ENCODE measurements at regions not wholly inside any gene's neighbourhood (a gene's known extent, or its start where the extent isn't known, plus 50 kb on each side); places are given as distances from the start of the nearest gene placed in this dataset.
"Not testable (repeated sequence)": the region's sequence is repeated elsewhere in the genome, so short reads cannot be mapped to it uniquely, and the experiment has no call there.

DNA sequence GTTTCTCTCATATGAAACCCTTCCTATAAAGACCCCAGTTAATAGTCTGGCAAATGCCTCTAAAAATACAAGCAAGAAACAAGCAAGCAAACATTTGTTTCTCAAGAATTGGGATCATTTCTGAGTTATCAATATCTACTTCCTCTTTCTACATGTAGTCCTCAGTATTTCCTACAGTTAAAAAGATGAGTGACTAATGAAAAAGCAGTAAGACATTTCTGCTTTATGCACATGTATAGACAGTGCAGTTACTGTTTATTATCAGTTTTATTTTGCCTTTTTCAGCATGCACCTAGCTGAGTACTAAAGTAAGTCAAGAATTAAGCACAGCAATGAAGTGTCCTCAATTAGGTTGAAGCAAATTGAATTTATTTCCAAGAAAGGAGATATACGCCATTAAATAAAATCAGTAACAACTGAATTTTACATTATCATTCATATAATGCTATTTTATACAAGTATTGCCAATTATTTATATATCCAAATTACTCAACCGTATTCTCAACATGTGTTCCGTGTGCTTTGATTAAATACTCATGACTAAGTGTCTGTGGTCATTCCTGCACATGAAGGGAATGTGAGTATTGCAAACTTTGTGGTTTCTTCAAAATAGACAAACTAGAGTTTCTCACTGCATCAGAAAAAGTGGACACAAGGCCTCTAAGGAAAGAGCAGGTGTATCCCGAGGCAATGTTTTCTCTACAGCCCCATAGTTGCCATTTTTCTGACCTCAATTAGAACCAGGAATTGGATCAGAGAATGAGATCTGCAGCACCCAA, 159.3 kb upstream of the MARCKS start:
- no peak for DNase-seq

DNA sequence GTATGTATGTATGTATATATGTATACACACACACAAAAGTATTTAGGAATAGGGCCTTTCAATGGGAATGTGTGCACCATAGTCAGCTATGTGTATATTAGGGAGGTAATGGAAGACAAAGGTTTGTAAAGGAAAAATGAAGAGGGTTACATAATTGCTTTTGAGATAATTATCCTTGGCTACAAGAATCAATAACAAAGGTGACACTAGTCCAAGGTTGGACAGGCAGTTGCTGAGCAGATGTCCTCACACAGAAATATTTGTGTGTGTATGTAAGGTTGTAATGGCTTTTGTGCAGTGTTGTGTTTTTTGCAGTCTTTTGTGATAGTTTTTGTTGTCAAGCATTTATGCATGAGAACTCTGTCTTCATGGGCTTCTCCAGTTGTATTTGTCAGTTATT, 157.9 kb upstream of the MARCKS start:
- DNase-seq = no peak

DNA sequence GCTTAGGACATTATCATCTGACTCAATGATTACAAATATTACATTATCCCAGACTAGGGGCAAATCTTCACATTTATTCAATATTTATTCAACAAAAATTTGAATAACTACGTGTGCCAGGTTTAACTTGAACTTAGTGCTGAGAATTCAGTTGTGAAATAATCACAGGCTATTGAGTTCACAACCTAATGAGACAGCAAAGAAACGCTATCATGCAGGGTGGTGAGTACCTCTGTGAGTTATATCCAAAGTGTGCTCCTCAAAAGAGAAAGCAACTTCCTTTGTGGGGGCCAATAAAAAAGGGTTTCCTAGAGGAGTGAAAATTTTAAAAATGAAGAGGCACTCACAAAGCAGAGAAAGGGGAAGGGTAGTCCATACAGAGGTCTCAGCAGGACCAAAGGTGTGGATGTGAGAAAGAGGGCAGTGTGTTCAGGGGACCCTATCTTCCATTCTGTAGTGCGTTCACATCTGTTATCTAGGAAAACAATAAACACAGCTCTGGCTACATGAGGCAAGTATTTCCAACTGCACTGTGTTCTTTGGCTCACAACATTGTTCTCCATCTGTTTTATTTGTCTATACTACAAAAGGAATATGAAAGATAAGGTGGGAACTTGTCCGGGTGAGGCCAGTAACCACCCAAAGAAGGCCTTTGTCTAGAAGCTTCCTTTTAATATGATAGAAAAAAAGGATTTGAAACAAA, 155.4 kb upstream of the MARCKS start:
- DNase-seq = no peak

DNA sequence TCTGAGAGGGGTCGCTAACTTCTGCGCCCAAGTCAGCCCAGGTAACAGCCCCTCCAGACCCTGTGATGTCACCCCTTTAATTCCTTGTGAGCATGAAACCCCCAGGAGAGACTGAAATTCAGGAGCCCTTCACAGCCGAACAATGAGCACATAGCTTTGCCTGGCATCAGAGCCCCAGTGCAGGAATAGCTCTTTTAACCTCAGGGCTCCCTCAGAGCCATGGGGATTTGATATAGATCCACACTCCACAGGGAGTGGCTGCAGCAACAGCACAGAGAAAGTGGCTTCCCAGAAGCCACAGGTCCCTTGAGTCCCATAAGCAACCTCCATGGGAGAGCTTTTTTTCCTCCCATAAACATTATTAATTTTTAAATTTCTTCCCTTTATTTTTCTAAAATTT, 150.0 kb upstream of the MARCKS start:
- DNase-seq = no peak

DNA sequence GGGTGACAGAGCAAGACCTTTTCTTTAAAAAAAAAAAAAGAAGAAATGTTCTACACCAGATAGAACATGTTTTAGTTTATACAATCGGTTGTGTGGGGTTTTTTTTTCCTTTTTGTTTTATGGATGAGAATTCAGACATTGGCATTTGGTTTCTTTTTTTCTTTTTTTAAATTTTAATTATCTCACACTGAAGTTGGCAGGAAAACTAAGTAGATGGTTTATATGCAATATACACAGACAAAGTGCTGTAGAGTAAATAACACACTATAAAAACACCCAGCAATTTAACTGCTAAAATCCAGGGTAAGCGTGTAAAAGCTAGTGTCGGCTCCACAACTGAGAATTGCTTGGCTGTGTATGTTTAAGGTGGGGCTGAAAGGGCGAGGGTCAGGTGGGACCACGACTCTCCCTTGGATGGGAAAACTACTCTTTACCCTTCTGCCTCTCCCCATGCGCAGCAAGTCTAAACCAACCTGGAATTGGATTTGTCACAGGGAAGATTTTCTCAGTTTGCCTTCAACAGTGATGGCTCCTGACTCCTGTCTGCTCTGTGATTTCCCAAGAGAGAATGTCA, 147.1 kb upstream of the MARCKS start:
- DNase-seq = no peak

DNA sequence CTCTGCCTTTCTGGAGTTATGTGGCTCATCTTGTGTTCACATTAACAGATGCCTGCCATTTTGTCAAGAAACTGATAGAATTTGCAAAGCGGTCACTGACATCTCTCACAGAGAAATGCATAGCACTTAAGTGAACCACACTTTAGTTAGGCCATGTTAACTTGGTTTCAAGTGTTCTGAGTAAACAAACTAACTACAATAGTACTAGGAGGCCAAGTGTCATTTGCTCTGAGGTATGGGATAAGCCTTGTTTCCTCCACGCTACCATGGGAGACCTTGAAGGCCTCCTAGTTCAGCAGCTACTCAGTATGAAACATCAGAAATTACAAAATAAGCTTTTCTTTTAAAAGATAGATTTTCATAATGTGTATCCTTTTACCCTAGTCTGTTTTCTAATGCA, 143.5 kb upstream of the MARCKS start:
- no peak for DNase-seq

DNA sequence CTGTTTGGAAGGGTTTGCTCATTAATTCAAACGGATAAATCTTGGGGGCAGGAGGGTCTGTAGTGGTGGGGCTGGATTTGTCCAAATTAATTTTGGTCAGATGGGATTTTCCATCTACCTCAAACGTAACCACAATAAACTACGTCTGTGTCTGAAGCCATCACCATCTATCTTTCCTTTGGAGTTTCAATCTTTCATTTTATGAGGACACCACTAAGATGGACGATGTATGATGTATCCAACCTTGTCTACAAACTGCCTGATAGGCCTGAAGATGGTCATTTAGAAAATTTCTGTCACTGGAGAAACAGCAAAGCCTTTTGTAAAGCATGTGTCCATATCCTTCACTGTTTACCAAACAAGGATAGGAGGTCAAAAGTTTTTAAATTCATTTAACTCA, 138.6 kb upstream of the MARCKS start:
- no peak for DNase-seq

DNA sequence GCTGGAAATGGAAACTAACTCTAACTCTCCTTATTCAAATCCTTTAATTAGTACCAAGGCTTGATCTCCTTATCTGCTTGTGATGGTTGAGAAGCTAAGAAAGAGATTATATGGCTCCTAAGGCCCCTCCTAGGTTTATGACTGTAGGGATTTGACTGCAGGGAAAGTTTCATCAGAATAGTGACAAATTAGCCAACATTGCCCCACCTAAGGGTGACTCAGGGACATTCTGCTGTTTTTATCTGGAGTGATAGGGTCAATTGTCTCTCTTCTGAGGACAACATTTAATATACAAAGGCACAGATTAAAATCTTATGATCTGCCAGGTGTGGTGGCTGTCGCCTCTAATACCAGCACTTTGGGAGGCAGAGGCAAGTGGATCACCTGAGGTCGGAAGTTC, 138.1 kb upstream of the MARCKS start:
- DNase-seq = no peak

DNA sequence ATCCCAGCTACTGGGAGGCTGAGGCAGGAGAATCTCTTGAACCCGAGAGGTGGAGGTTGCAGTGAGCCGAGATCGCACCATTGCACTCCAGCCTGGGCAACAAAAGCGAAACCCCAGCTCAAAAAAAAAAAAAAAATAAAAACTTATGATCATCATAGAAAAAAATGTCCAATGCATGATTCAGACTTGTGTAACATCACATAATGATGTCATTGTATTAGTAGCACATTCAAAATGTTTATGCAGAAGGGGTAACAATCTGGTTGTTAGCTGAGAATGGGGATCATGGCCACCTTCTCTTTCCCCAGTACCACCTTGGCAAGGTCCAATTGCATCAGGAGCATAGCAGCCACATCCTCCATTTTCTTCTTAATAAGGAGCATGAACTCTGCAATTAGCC, 137.6 kb upstream of the MARCKS start:
- DNase-seq = no peak

DNA sequence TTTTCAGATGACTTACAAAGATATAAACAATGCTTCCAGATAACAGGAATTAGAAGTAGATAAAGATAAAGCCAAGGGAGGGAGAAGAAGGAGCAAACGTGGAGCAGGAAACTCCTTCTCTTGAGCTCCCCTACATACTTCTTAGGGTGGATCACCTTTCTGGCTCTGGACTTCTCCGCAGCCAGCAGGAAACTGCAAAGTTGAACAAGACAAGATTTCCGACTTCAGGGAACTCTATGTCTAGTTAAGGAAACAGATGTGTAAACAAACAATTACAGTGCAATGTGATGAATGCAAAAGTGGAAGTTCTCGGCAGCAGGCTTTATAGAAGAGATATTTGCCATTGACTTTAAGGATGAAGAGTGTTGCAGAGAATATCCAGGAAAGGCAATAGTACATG, 134.0 kb upstream of the MARCKS start:
- DNase-seq = no peak

DNA sequence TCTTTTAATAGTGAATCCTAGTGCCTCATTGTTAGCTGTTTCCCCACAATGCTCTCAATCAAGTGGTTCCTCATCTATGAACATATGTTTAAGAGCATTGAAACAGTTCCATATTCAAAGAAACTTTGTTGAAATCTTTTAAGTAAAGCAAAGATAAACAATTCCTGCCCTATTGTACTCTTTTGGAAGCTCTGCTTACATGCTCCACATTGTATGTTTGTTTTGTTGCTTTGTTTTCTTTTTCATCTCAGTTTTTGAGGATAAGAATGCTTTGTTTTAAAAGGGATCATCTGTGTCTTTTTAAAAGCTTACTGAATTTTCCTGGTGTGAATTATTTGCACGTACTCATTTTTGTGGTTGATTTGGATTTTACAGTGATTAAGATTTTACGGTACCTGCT, 132.2 kb upstream of the MARCKS start:
- not testable (repeated sequence) for DNase-seq

DNA sequence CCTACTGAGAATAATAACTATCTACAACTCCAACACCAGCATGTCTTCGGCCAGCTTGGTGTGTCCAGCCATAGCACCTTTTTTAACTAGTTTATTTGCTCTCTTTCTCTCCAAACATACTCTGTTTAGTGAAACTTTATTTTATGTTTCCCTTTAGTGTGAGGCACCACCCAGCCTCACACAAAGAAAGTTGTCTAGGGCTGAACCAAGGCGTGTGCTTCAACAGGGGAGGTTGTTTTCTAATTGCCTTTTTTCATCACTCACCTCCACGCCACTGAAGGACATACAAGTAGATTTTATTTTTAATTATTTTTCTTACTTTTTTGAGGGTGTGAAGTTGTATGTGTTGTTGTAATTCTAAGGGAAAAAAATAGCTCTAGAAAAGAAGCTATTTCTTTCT, 125.6 kb upstream of the MARCKS start:
- DNase-seq = no peak

DNA sequence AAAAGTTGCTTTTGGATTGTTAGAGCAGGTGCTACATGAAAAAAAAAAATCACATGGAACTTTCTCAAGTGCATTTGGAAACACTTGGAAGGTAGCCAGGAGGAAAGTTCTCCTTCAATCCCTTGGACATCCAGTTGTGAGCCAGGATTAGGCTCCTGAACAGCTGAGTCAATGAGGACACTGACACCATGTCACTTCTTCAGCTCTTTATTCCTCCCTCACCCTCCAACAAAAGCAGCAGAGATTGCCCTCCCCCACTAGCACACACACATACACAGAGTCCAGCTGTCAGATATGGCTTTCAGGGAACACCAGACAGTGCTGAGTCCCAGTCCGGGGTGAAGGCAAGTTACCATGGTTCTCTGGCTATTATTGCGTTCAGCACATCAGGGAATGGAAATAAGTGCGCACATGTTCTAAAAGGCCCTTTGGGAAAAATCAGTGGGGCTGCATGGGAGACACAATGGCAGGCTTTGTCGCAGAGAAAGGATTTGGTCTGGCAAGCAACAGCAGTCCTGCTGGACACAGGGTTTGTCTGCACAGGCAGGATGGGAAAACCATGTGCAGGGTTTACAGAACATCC, 124.7 kb upstream of the MARCKS start:
- no peak for DNase-seq

DNA sequence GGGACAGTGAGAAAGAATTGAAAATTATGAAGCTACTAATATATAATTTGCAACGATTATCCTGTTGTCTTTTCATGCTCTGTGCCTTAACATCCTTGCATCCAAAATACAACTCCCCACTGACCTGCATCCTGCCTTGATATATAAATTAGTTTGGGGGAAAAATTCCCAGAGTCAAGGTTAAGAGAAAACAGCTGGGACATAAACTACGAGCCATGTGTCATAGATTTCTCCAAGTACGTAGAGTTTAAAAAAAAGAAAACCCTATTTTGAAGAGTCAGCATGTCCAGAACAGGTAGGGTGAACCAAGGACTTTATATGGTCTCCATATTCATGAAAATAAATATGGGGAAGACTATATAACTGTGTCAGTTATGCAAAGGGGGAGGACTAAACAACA, 123.8 kb upstream of the MARCKS start:
- DNase-seq = no peak

DNA sequence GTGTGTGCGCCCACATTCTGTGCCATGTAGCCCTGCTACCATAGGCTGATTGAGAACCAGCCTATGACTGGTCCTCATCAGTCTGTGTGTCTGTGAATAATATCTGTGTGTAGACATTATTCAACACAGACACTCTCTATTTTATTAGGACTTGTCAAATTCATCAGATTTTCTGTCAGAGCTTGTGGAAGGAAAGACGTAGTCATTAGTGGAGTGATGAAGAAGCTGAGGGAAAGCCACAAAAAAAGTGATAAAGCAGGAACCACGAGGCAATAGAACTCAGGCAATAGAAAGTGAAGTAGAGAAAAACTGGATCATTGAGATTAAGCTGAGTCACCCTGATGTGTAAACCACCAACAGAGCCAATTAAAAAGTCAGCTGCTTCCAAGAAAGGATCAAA, 122.2 kb upstream of the MARCKS start:
- DNase-seq = no peak

DNA sequence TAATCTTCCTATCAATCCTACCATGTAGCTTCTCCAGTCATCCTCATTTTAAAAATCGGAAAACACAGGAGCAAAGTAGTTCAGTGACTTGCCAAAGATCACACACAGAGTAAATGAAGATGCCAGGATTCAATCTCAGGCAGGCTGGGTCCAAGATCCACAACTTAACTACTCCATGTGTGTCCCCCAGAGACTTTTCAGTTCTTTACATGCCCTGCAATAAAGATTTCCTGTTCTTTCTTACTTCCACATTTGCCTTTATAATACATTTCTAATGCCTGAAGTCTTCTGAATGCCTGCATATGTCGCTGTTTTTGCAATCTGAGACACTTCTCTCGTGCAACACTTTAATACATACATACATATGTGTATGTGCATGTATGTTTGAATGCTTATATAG, 121.7 kb upstream of the MARCKS start:
- no peak for DNase-seq

DNA sequence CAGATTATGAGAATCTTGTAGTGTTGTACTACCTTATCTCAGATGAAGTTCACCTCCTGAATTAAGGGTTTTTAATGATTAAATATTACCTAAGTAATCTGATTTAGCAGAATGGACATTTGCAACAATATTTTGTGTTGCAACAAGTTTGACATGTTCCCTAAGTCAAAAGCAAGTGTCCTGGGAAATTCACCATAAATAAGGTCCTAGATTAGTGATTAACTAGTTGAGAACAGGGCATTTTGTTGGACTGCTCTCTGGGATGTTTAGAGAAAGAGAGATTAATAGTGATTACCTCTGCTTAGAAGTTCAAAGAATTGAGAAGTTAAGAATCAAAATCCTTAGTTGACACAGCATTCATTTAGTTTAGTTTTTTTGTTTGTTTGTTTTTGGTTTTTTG, 120.2 kb upstream of the MARCKS start:
- no peak for DNase-seq

DNA sequence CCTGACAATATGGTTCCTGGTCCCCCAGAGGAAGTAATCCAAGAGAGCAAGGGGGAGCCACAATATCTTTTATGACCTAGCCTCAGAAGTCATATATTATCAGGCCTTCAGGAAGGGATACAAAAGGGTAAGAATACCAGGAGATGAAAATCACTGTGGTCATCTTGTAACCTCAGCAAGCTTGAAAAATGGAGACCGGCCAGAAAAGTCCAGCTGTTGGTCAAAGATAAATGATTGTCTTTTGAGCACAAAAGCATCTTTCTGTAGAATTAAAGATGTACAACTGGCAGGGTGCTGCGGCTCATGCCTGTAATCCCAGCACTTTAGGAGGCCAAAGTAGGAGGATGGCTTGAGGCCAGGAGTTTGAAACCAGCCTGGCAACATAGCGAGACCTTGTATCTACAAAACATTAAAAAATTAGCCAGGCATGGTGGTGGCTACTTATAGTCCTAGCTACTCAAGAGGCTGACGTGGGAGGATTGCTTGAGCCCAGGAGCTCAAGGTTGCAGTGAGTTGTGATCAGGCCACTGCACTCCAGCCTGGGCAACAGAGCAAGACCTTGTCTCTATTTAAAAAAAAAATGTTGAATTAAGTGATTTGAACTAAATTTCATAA, 118.0 kb upstream of the MARCKS start:
- no peak for DNase-seq

DNA sequence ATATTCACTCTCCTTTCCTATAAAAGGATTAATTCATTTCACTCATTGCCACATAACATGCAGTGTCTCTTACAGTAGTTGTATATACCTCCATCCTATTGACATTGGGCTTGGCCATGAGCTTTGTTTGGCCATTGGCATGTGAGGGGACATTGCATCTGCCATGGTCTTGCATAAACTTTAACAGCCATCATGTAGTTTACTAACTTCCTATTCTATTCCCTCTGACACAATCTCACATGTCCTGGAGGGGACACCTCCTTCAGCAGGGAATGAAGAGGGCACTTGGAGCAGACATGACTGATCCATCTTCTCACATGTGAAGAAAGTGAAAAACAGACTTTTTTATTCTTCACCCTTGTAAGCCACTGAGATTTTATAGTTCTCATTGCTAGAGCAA, 115.5 kb upstream of the MARCKS start:
- DNase-seq = no peak

DNA sequence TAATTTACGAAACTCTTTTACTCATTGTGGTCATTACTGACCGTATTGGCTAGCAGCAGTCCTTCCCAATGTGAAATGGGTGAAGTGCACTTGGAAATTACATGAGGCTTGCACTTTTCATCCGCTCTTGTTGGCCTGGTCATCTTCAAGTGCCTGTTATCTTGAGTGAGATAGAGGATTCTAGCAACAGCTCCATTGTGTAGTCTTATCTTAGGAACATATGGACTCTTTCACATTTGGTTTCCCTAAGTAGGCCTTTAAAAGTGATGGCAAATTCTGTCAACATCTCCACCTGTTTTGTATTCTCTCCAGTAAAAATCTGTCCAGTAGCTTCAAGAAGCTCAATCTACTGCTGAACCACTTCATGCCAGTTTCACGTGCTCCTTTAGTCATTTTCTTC, 114.8 kb upstream of the MARCKS start:
- no peak for DNase-seq

DNA sequence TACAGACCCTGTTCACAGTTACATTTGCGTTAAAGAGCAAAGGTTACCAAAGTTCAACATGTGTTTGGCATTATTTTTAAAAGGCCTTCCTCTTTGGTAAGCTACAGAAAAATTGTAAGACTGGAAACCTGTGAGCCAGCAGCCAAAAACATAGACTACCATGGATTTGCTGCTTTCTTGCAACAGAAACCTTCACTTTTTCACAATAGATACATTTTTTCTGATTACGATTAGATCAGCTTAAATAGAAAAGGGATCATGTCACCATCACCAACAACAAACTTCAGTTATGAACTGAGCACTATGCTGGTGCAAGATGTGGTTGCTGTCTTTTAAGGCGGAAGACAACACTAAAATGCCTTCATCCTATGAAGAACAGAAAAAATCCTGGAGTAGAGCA, 112.3 kb upstream of the MARCKS start:
- DNase-seq = no peak

DNA sequence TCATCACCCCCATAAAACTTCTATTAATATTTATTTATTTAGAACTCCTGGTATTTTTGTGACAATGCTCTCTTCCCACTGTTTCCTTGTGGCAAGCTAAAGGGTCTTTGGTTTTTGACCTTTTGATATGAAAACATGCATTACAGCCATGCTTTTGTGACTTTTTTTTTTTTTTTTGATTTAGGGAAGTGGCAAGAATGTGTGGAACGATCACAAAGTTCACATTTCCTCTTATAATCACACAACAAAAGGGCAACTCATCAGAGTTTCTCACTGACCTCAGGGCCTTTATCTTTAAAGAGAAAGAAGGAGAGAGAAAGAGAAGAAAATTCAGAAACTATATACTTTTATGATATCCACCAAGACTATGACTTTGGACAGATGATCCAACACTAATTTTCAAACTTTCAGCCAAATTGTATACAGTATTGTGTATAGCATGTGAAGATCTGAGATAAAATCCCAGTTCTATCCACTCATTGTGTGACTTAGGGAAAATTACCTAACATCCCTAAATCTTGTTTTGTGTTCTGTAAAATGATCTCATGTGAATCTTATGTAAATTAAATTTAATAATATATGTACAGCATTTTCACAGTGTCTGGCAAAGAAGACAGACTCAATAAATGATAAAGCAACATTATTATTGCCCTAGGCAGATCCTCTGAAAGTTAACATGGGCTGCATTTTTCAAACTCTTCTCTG, 106.8 kb upstream of the MARCKS start:
- no peak for DNase-seq

DNA sequence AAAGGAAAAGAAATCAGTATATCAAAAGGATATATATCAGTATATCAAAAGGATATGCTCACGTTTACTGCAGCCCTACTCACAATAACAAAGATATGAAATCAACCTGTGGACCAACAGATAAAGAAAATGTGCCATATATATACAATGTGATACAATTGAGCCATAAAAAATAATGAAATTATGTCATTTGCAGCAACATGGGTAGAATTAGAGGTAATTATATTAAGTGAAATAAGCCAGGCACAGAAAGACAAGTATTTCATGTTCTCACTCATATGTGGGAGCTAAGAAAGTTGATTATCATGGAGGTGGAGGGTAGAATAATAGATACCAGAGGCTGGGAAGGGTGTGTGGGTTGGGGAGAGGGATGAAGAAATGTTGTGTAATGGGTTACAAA, 102.9 kb upstream of the MARCKS start:
- no peak for DNase-seq
